Stimulated activated CD4-positive, alpha-beta T cell treated with anti-CD3 and anti-CD28 coated beads, Interleukin-1b, Interleukin-23, amount 100 ng/mL, for 24 hours (primary cell): ENCODE measurements at regions not wholly inside any gene's neighbourhood (a gene's known extent, or its start where the extent isn't known, plus 50 kb on each side); places are given as distances from the start of the nearest gene placed in this dataset.

ENCODE experiments used
- DNase-seq, 4 experiments: peaks; one replicate each; pipeline ENCODE4 v3.0.0-alpha.2; 2020; ENCODE audit warnings: low read depth in 4 of 4, low spot score in 1 of 4

GRCh38 chr6:150711584-150712504 is 112.2 kb downstream of the PLEKHG1 start:
- DNase-seq, result no peak

GRCh38 chr6:150712505-150713252 is 113.0 kb downstream of the PLEKHG1 start:
- no peak for DNase-seq

- DNase-seq, result no peak
Measured at GRCh38 chr6:150713487-150713886, 113.8 kb downstream of the PLEKHG1 start.

- DNase-seq, result no peak
Measured at GRCh38 chr6:150713931-150714330, 114.2 kb downstream of the PLEKHG1 start.

GRCh38 chr6:150715133-150715532 is 115.4 kb downstream of the PLEKHG1 start:
- no peak for DNase-seq

- DNase-seq, result no peak
Measured at GRCh38 chr6:150717419-150717818, 117.7 kb downstream of the PLEKHG1 start.

- DNase-seq, result no peak
Measured at GRCh38 chr6:150719099-150719766, 119.5 kb downstream of the PLEKHG1 start.

- no peak for DNase-seq
Measured at GRCh38 chr6:150719831-150720230, 120.1 kb downstream of the PLEKHG1 start.

- DNase-seq, result no peak
Measured at GRCh38 chr6:150720774-150721233, 121.1 kb downstream of the PLEKHG1 start.

- DNase-seq, result no peak
Measured at GRCh38 chr6:150721418-150722266, 122.0 kb downstream of the PLEKHG1 start.

- DNase-seq, result no peak
Measured at GRCh38 chr6:150722614-150723344, 123.1 kb downstream of the PLEKHG1 start.

GRCh38 chr6:150723345-150723658 is 123.6 kb downstream of the PLEKHG1 start:
- no peak for DNase-seq

- no peak for DNase-seq
Measured at GRCh38 chr6:150723857-150724256, 124.2 kb downstream of the PLEKHG1 start.

GRCh38 chr6:150725795-150726194 is 126.1 kb downstream of the PLEKHG1 start:
- DNase-seq, result no peak

- no peak for DNase-seq
Measured at GRCh38 chr6:150729188-150729748, 129.6 kb downstream of the PLEKHG1 start.

- no peak for DNase-seq
Measured at GRCh38 chr6:150730801-150731457, 131.2 kb downstream of the PLEKHG1 start.

GRCh38 chr6:150732765-150733539 is 132.6 kb upstream of the MTHFD1L start:
- no peak for DNase-seq

- DNase-seq, result no peak
Measured at GRCh38 chr6:150733726-150734125, 131.8 kb upstream of the MTHFD1L start.
